ENCODE measurements at regions not wholly inside any gene's neighbourhood (a gene's known extent, or its start where the extent isn't known, plus 50 kb on each side); places are given as distances from the start of the nearest gene placed in this dataset.

DNA sequence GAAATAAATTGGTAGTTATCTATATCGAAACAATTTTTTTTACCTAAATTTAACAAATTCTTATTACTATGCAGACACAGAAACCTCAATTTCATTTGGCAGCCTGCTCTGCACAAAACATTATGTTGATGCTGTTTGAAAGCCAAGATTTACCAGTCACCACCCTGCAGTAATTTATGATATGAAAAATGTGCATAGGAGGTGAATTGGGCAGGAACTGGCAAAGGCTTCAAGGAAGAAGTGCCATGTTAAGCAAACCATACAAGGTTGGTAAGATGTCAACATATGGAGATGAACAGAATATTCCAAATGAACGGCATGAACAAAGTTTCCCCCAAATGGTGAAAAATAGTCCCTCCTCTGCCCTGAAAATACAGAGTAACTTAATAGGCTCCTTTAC is 54.2 kb upstream of the TAB2 start:
- TF ChIP-seq EZH2 (IDR thresholded peaks at IDR 0.05; ENCODE audit: insufficient read depth, poor library complexity, severe bottlenecking) (no peak), EZH2phosphoT487 (IDR thresholded peaks at IDR 0.05; ENCODE audit: insufficient read depth, low read depth) (no peak)

Measured in GM23248 (cell line).